SK-N-SH treated with all-trans-retinoic acid at 6 μM for 48 hours (cell line): ENCODE measurements at regions not wholly inside any gene's neighbourhood (a gene's known extent, or its start where the extent isn't known, plus 50 kb on each side); places are given as distances from the start of the nearest gene placed in this dataset.

Experiments
- CREB5 ChIP-seq: fragments of 250-450 bp; sonication (Bioruptor Pico); IDR thresholded peaks from 2 replicates; pipeline ENCODE4 v1.5.1; 2020; ENCODE audit warnings: low read depth, mild to moderate bottlenecking, moderate library complexity
- CSDC2 ChIP-seq: fragments of 250-450 bp; sonication (Bioruptor Pico); IDR thresholded peaks from 2 replicates; pipeline ENCODE4 v1.5.0; 2020; ENCODE audit warnings: mild to moderate bottlenecking, moderate library complexity
- ESRRG ChIP-seq: fragments of 250-450 bp; sonication (Bioruptor Pico); IDR thresholded peaks from 2 replicates; pipeline ENCODE4 v1.6.1; 2021; ENCODE audit warnings: mild to moderate bottlenecking
- OSR1 ChIP-seq: fragments of 250-450 bp; sonication (Bioruptor Pico); IDR thresholded peaks from 2 replicates; pipeline ENCODE4 v1.8.0; 2022; ENCODE audit warnings: moderate library complexity, mild to moderate bottlenecking, inconsistent platforms
- POU6F1 ChIP-seq: fragments of 250-450 bp; sonication (Bioruptor Pico); IDR thresholded peaks from 2 replicates; pipeline ENCODE4 v1.8.0; 2021; ENCODE audit warnings: low read depth, mild to moderate bottlenecking, moderate library complexity, borderline replicate concordance
- RARB ChIP-seq: fragments of 250-450 bp; sonication (Bioruptor Pico); IDR thresholded peaks from 2 replicates; pipeline ENCODE4 v1.8.0; 2021; ENCODE audit warnings: mild to moderate bottlenecking, moderate library complexity
- TOX ChIP-seq: fragments of 250-450 bp; sonication (Bioruptor Pico); IDR thresholded peaks from 2 replicates; pipeline ENCODE4 v1.8.0; 2021; ENCODE audit warnings: mild to moderate bottlenecking, moderate library complexity, borderline replicate concordance
- ZC3H10 ChIP-seq: fragments of 250-450 bp; sonication (Bioruptor Pico); IDR thresholded peaks from 2 replicates; pipeline ENCODE4 v1.5.1; 2021; ENCODE audit warnings: mild to moderate bottlenecking, moderate library complexity
- ZFP3 ChIP-seq: fragments of 250-450 bp; sonication (Bioruptor Pico); IDR thresholded peaks from 2 replicates; pipeline ENCODE4 v1.5.0; 2020; ENCODE audit warnings: mild to moderate bottlenecking, moderate library complexity
- ZFP30 ChIP-seq: fragments of 450-650 bp; formaldehyde crosslinking; IDR thresholded peaks from 2 replicates; pipeline ENCODE4 v1.5.0; 2022; ENCODE audit warnings: mild to moderate bottlenecking, moderate library complexity
- ZNF565 ChIP-seq: fragments of 450-650 bp; formaldehyde crosslinking; conservative IDR thresholded peaks from 2 replicates; pipeline ENCODE4 v1.5.0; 2020; ENCODE audit warnings: low read depth, mild to moderate bottlenecking, moderate library complexity

- TF ChIP-seq ESRRG (CRISPR knock-in tag): no peak
- TF ChIP-seq ZFP30 (CRISPR knock-in tag): no peak
- no peak for TF ChIP-seq ZNF565 (CRISPR knock-in tag)
- no peak for TF ChIP-seq ZFP3 (CRISPR knock-in tag)
- no peak for TF ChIP-seq CREB5 (CRISPR knock-in tag)
- no peak for TF ChIP-seq CSDC2 (CRISPR knock-in tag)
- no peak for TF ChIP-seq TOX (CRISPR knock-in tag)
- TF ChIP-seq POU6F1 (CRISPR knock-in tag): no peak
- TF ChIP-seq ZC3H10 (CRISPR knock-in tag): no peak
- no peak for TF ChIP-seq RARB (CRISPR knock-in tag)
- TF ChIP-seq OSR1 (CRISPR knock-in tag): no peak
Measured at GRCh38 chr18:37754141-37754540, 188.5 kb upstream of the CELF4 start.
